Endothelial cell of umbilical vein (primary cell): ENCODE measurements at regions not wholly inside any gene's neighbourhood (a gene's known extent, or its start where the extent isn't known, plus 50 kb on each side); places are given as distances from the start of the nearest gene placed in this dataset.

Source experiments
- BruUV-seq: library from RNA; stranded (reverse); fragments of 400-500 nt; replicated peaks from 2 replicates; lab custom pipeline; 2021; lab: Mats Ljungman, UMichigan
- CTCF ChIA-PET: fragments of 300-600, 350-600 bp; sonication (Branson Sonifier 250); formaldehyde crosslinking; loops from one replicate; lab custom pipeline; 2021; ENCODE audit warnings: antibody characterized with exemption, inconsistent platforms; lab: Charles Lee
- POLR2A ChIA-PET: fragments of 300-600, 350-600 bp; sonication (Branson Sonifier 250); formaldehyde crosslinking; loops from one replicate; lab custom pipeline; 2021; ENCODE audit warnings: antibody characterized with exemption, inconsistent platforms; lab: Charles Lee
- DNase-seq: peaks from one replicate; pipeline ENCODE4 v3.0.0-alpha.2; 2011; ENCODE audit warnings: low read depth, low spot score
- FAIRE-seq: peaks from 2 replicates; lab custom pipeline; 2011; peaks lifted over from hg19 to GRCh38; lab: Jason Lieb, UNC
- H2AFZ ChIP-seq: 2 replicates; pipeline ENCODE4 v1.6.0; 2012; ENCODE audit warnings: low read depth, low read length, control low read depth, inconsistent platforms
- H3K27ac ChIP-seq: 2 replicates; pipeline ENCODE4 v1.5.1; 2011; ENCODE audit warnings: low read depth, mild to moderate bottlenecking, control low read depth, low read length, moderate library complexity; ENCODE audit not compliant: insufficient read depth
- H3K27me3 ChIP-seq, 2 experiments: 2 replicates each; pipeline versions ENCODE4 v1.6.0 to v1.6.1; 2011; ENCODE audit warnings: low read length in 2 of 2, mixed read lengths in 1 of 2; ENCODE audit not compliant: control insufficient read depth in 2 of 2, insufficient read depth in 2 of 2
- H3K36me3 ChIP-seq, 2 experiments: 2 replicates in 1 of 2; 3 replicates in 1 of 2; pipeline ENCODE4 v1.5.1; 2011; ENCODE audit warnings: low read length in 2 of 2, mild to moderate bottlenecking in 1 of 2, moderate library complexity in 1 of 2; ENCODE audit not compliant: control insufficient read depth in 2 of 2, insufficient read depth in 2 of 2; ENCODE audit errors: extremely low read depth in 1 of 2
- H3K4me1 ChIP-seq: 3 replicates; pipeline ENCODE4 v1.5.1; 2011; ENCODE audit warnings: mild to moderate bottlenecking, low read length; ENCODE audit not compliant: control insufficient read depth, insufficient read depth; ENCODE audit errors: extremely low read depth
- H3K4me2 ChIP-seq: 2 replicates; pipeline ENCODE4 v1.6.1; 2011; ENCODE audit warnings: low read length, control low read depth, mixed read lengths; ENCODE audit not compliant: insufficient read depth
- H3K4me3 ChIP-seq, 3 experiments: fragments of 200-600 bp in 1 of 3; sonication (generic), shearing (Covaris generic) in 1 of 3; replicated peaks in 1 of 3; 2 replicates each; pipeline ENCODE4 v1.5.1; 2011 to 2016; ENCODE audit warnings: control low read depth in 3 of 3, low read length in 3 of 3, mild to moderate bottlenecking in 2 of 3, inconsistent platforms in 1 of 3, low read depth in 1 of 3, moderate library complexity in 1 of 3; ENCODE audit not compliant: insufficient read depth in 1 of 3
- H3K79me2 ChIP-seq: 2 replicates; pipeline ENCODE4 v1.6.0; 2012; ENCODE audit warnings: low read length, inconsistent platforms; ENCODE audit not compliant: control insufficient read depth, insufficient read depth
- H3K9ac ChIP-seq: replicated peaks from 2 replicates; pipeline ENCODE3; 2011; ENCODE audit warnings: low read length, control low read depth; ENCODE audit not compliant: insufficient read depth; ENCODE audit errors: extremely low read depth
- H3K9me1 ChIP-seq: replicated peaks from 3 replicates; pipeline ENCODE4 v1.6.0; 2011; ENCODE audit warnings: mild to moderate bottlenecking, low read length; ENCODE audit not compliant: control insufficient read depth, insufficient read depth; ENCODE audit errors: extremely low read depth
- H3K9me3 ChIP-seq: replicated peaks from 2 replicates; pipeline ENCODE4 v1.5.1; 2012; ENCODE audit warnings: low read length, inconsistent platforms; ENCODE audit not compliant: control insufficient read depth, insufficient read depth
- H4K20me1 ChIP-seq: replicated peaks from 2 replicates; pipeline ENCODE3; 2011; ENCODE audit warnings: mild to moderate bottlenecking, low read length; ENCODE audit not compliant: control insufficient read depth, insufficient read depth; ENCODE audit errors: extremely low read depth
- FOS ChIP-seq: IDR thresholded peaks from 2 replicates; pipeline ENCODE4 v1.6.1; 2011; ENCODE audit warnings: mild to moderate bottlenecking, low read length, moderate library complexity, borderline replicate concordance; ENCODE audit not compliant: insufficient read depth
- GATA2 ChIP-seq: IDR thresholded peaks from 2 replicates; pipeline ENCODE4 v1.7.0; 2011; ENCODE audit warnings: low read depth, mild to moderate bottlenecking, moderate library complexity, mixed read lengths, low read length; ENCODE audit not compliant: insufficient read length, insufficient read depth
- JUN ChIP-seq: IDR thresholded peaks from 2 replicates; pipeline ENCODE4 v1.6.1; 2011; ENCODE audit warnings: borderline replicate concordance, low read depth; ENCODE audit not compliant: insufficient read length, insufficient read depth
- MAX ChIP-seq: IDR thresholded peaks from 2 replicates; pipeline ENCODE4 v1.6.1; 2011; ENCODE audit not compliant: insufficient read depth, insufficient read length
- MYC ChIP-seq: IDR thresholded peaks from one replicate; pipeline ENCODE4 v1.6.1; 2011; ENCODE audit warnings: mild to moderate bottlenecking, low read depth, low read length
- POLR2A ChIP-seq: IDR thresholded peaks from 2 replicates; pipeline ENCODE4 v1.6.1; 2012; ENCODE audit warnings: low read depth, mild to moderate bottlenecking, control low read depth, low read length
- POLR2AphosphoS5 ChIP-seq: IDR thresholded peaks from 2 replicates; pipeline ENCODE4 v1.6.1; 2012; ENCODE audit warnings: low read depth, mild to moderate bottlenecking, control low read depth, low read length, moderate library complexity; ENCODE audit not compliant: insufficient read depth
- dilution Hi-C: fragments of 300-500 bp; cut with MboI; formaldehyde crosslinking; loops from one replicate; pipeline ENCODE4 v1.15.0; 2019; ENCODE audit warnings: low sequenced_read_pairs; ENCODE audit not compliant: extremely low pct_ligation_motif_present
- intact Hi-C: fragments of 100-400 bp; cut with micrococcal nuclease; formaldehyde crosslinking; loops from one replicate; pipeline ENCODE4 v1.10.0; 2022

- BruUV-seq: no TSS peak
- Histone ChIP-seq H3K9ac (no peak overlapping the region), H3K36me3 (no peaks in the 10 kb centered on the region), H3K9me3 (no peaks in the 10 kb centered on the region), H3K79me2 (no peaks in the 10 kb centered on the region), H4K20me1 (no peaks in the 10 kb centered on the region), H3K4me1 (no peaks in the 10 kb centered on the region), H3K4me3 (no peak overlapping the region), H3K9me1 (no peaks in the 10 kb centered on the region), H2AFZ (no peak overlapping the region), H3K27me3 (no peaks in the 10 kb centered on the region), H3K27ac (no peak overlapping the region), H3K4me2 (no peak overlapping the region)
- TF ChIP-seq FOS: no peak
- TF ChIP-seq GATA2: no peak
- TF ChIP-seq JUN: no peak
- no peak for TF ChIP-seq POLR2A
- no peak for TF ChIP-seq MYC
- no peak for TF ChIP-seq MAX
- intact Hi-C loops: no loop called here
- DNase-seq (no peak), FAIRE-seq (no peak)
- dilution Hi-C loops: no loop called here
- ChIA-PET CTCF (no interaction called here), POLR2A (no interaction called here)
Observed at GRCh38 chr13:67554286-67554685, 324.1 kb upstream of the PCDH9 start.

DNA sequence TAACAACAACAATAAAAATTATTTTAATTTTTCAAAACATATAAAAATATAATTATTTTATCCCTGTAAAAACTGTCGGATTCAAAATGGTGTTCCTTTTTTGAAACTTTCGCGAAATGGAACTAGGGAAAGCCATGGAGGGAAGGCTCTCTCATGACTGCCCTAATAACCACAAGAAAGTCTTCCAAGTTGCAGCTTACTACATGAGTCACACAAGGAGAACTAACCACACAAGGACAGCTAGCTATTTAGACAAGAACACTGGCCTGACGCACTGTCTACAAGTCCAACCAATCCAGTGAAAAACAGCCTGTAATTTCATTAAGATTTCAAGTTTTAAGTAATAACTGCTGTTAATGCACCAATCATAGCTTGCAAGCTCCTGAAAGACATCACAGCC lies 319.2 kb upstream of the PCDH9 start:
- Histone ChIP-seq H3K4me3 (no peak overlapping the region), H2AFZ (no peak overlapping the region), H3K4me1 (no peaks in the 10 kb centered on the region), H4K20me1 (no peaks in the 10 kb centered on the region), H3K9ac (no peak overlapping the region), H3K27me3 (no peaks in the 10 kb centered on the region), H3K36me3 (no peaks in the 10 kb centered on the region), H3K4me2 (no peak overlapping the region), H3K27ac (no peak overlapping the region), H3K79me2 (no peaks in the 10 kb centered on the region), H3K9me1 (no peaks in the 10 kb centered on the region), H3K9me3 (no peaks in the 10 kb centered on the region)
- no peak for TF ChIP-seq MAX
- TF ChIP-seq GATA2: no peak
- no peak for TF ChIP-seq FOS
- TF ChIP-seq MYC: no peak
- TF ChIP-seq JUN: no peak
- no peak for TF ChIP-seq POLR2AphosphoS5
- DNase-seq: no peak
- dilution Hi-C loops (no loop called here), intact Hi-C loops (no loop called here)
- POLR2A ChIA-PET: no interaction called here
- no TSS peak for BruUV-seq
- CTCF ChIA-PET: no interaction called here
- FAIRE-seq: no peak
